H1 (cell line): ENCODE measurements at regions not wholly inside any gene's neighbourhood (a gene's known extent, or its start where the extent isn't known, plus 50 kb on each side); places are given as distances from the start of the nearest gene placed in this dataset.

ENCODE experiments used
- CTCF ChIA-PET: fragments of 300-600 bp; sonication (Branson Sonifier 250); formaldehyde crosslinking; loops from one replicate; lab custom pipeline; 2021; ENCODE audit not compliant: partially characterized antibody; lab: Charles Lee
- POLR2A ChIA-PET: fragments of 300-600 bp; sonication (Branson Sonifier 250); formaldehyde crosslinking; loops from one replicate; lab custom pipeline; 2021; ENCODE audit warnings: inconsistent platforms; ENCODE audit not compliant: partially characterized antibody; lab: Charles Lee
- DNase-seq, 2 experiments: peaks; one replicate each; pipeline versions ENCODE4 v3.0.0 to v3.0.0-alpha.2; 2010 to 2022; ENCODE audit warnings: low spot score in 2 of 2, low read depth in 1 of 2, mixed read lengths in 1 of 2
- FAIRE-seq: peaks from 2 replicates; lab custom pipeline; 2011; peaks lifted over from hg19 to GRCh38; lab: Jason Lieb, UNC
- H2AFZ ChIP-seq: 2 replicates; pipeline ENCODE4 v1.8.1; 2012; ENCODE audit warnings: low read length, inconsistent platforms
- H2AK5ac ChIP-seq: 2 replicates; pipeline ENCODE4 v1.6.1; 2013; ENCODE audit warnings: low read depth, low read length
- H2BK120ac ChIP-seq: replicated peaks from 2 replicates; pipeline ENCODE3; 2013; ENCODE audit warnings: low read depth, low read length, inconsistent platforms
- H2BK12ac ChIP-seq: 2 replicates; pipeline ENCODE4 v1.6.1; 2013; ENCODE audit warnings: low read depth, low read length
- H2BK15ac ChIP-seq: 2 replicates; pipeline ENCODE4 v1.6.1; 2013; ENCODE audit warnings: low read length
- H2BK20ac ChIP-seq: 2 replicates; pipeline ENCODE4 v1.6.1; 2013; ENCODE audit warnings: low read length
- H2BK5ac ChIP-seq: 2 replicates; pipeline ENCODE4 v1.6.1; 2013; ENCODE audit warnings: low read depth, low read length
- H3K14ac ChIP-seq: 2 replicates; pipeline ENCODE4 v1.6.1; 2013; ENCODE audit warnings: inconsistent platforms; ENCODE audit not compliant: insufficient read length
- H3K18ac ChIP-seq: 2 replicates; pipeline ENCODE4 v1.6.1; 2013; ENCODE audit warnings: low read length; ENCODE audit errors: extremely low read depth
- H3K23ac ChIP-seq: 2 replicates; pipeline ENCODE4 v1.6.1; 2013; ENCODE audit warnings: inconsistent platforms; ENCODE audit not compliant: insufficient read length
- H3K23me2 ChIP-seq: 2 replicates; pipeline ENCODE4 v1.6.1; 2013; ENCODE audit warnings: low read depth, low read length
- H3K27ac ChIP-seq: 2 replicates; pipeline ENCODE4 v1.6.1; 2011; ENCODE audit warnings: low read depth, low read length, inconsistent platforms
- H3K27me3 ChIP-seq, 4 experiments: replicated peaks in 1 of 4; 1 replicate in 1 of 4; 2 replicates in 3 of 4; pipeline versions ENCODE4 v1.6.1 to v1.8.1; 2011 to 2013; ENCODE audit warnings: low read length in 3 of 4, mild to moderate bottlenecking in 3 of 4, inconsistent platforms in 2 of 4, mixed read lengths in 2 of 4, moderate library complexity in 1 of 4; ENCODE audit not compliant: control insufficient read depth in 3 of 4, insufficient read depth in 3 of 4; ENCODE audit errors: extremely low read depth in 1 of 4
- H3K36me3 ChIP-seq, 4 experiments: 2 replicates each; pipeline versions ENCODE4 v1.6.1 to v1.8.1; 2011 to 2013; ENCODE audit warnings: mild to moderate bottlenecking in 4 of 4, low read length in 3 of 4, moderate library complexity in 2 of 4, control low read depth in 1 of 4, inconsistent platforms in 1 of 4; ENCODE audit not compliant: insufficient read depth in 4 of 4, control insufficient read depth in 2 of 4
- H3K4ac ChIP-seq: replicated peaks from 2 replicates; pipeline ENCODE3; 2013; ENCODE audit warnings: low read length, low read depth, mixed read lengths, inconsistent platforms; ENCODE audit not compliant: insufficient read length
- H3K4me1 ChIP-seq, 4 experiments: replicated peaks in 1 of 4; 1 replicate in 1 of 4; 2 replicates in 3 of 4; pipeline versions ENCODE4 v1.6.1 to v1.8.1; 2011 to 2013; ENCODE audit warnings: low read length in 3 of 4, inconsistent platforms in 2 of 4, mixed read lengths in 1 of 4; ENCODE audit not compliant: insufficient read depth in 4 of 4, control insufficient read depth in 3 of 4
- H3K4me2 ChIP-seq, 2 experiments: 2 replicates each; pipeline versions ENCODE4 v1.6.1 to v1.8.1; 2011 to 2013; ENCODE audit warnings: low read depth in 2 of 2, low read length in 2 of 2, control low read depth in 1 of 2, inconsistent platforms in 1 of 2, mild to moderate bottlenecking in 1 of 2; ENCODE audit not compliant: insufficient read depth in 1 of 2
- H3K4me3 ChIP-seq, 4 experiments: fragments of 200-600, 300-600 bp in 1 of 4; sonication (generic), shearing (Covaris generic), sonication (Bioruptor Twin) in 1 of 4; 2 replicates each; pipeline versions ENCODE4 v1.5.1 to v1.8.1; 2011 to 2016; ENCODE audit warnings: low read length in 4 of 4, low read depth in 3 of 4, control low read depth in 2 of 4, inconsistent platforms in 2 of 4, mild to moderate bottlenecking in 2 of 4, mixed read lengths in 1 of 4, moderate library complexity in 1 of 4; ENCODE audit not compliant: insufficient read depth in 2 of 4; ENCODE audit errors: extremely low read depth in 1 of 4
- H3K56ac ChIP-seq: replicated peaks from 2 replicates; pipeline ENCODE3; 2013; ENCODE audit warnings: low read depth, mild to moderate bottlenecking, mixed read lengths, low read length, inconsistent platforms; ENCODE audit not compliant: insufficient read length
- H3K79me1 ChIP-seq: 2 replicates; pipeline ENCODE4 v1.6.1; 2013; ENCODE audit warnings: low read depth, low read length, control low read depth
- H3K79me2 ChIP-seq, 2 experiments: 2 replicates each; pipeline versions ENCODE4 v1.6.1 to v1.8.1; 2012 to 2013; ENCODE audit warnings: low read length in 2 of 2, mild to moderate bottlenecking in 2 of 2, inconsistent platforms in 1 of 2; ENCODE audit not compliant: insufficient read depth in 2 of 2, control insufficient read depth in 1 of 2
- H3K9ac ChIP-seq, 4 experiments: replicated peaks in 1 of 4; 1 replicate in 1 of 4; 2 replicates in 3 of 4; pipeline versions ENCODE4 v1.6.1 to v1.8.1; 2011 to 2013; ENCODE audit warnings: low read depth in 3 of 4, low read length in 3 of 4, control low read depth in 2 of 4, mild to moderate bottlenecking in 2 of 4, moderate library complexity in 2 of 4, inconsistent platforms in 1 of 4; ENCODE audit errors: extremely low read depth in 1 of 4
- H3K9me3 ChIP-seq, 2 experiments: 2 replicates each; pipeline versions ENCODE4 v1.6.1 to v1.8.1; 2012 to 2013; ENCODE audit warnings: mild to moderate bottlenecking in 2 of 2, moderate library complexity in 2 of 2, control low read depth in 1 of 2, inconsistent platforms in 1 of 2, low read depth in 1 of 2, low read length in 1 of 2, mixed read lengths in 1 of 2; ENCODE audit not compliant: insufficient read depth in 2 of 2
- H4K20me1 ChIP-seq, 2 experiments: replicated peaks in 1 of 2; 2 replicates each; pipeline versions ENCODE3 to v1.8.1; 2011 to 2013; ENCODE audit warnings: inconsistent platforms in 2 of 2, low read length in 2 of 2, mild to moderate bottlenecking in 1 of 2; ENCODE audit not compliant: insufficient read depth in 2 of 2, control insufficient read depth in 1 of 2
- H4K5ac ChIP-seq: 2 replicates; pipeline ENCODE4 v1.6.1; 2013; ENCODE audit warnings: low read length, low read depth, mixed read lengths, inconsistent platforms; ENCODE audit not compliant: insufficient read length
- H4K8ac ChIP-seq: 2 replicates; pipeline ENCODE4 v1.8.0; 2013; ENCODE audit warnings: mild to moderate bottlenecking, moderate library complexity, low read length, inconsistent platforms; ENCODE audit not compliant: insufficient read depth; ENCODE audit errors: extremely low read depth
- H4K91ac ChIP-seq: replicated peaks from 2 replicates; pipeline ENCODE3; 2013; ENCODE audit warnings: low read length, mixed read lengths, inconsistent platforms; ENCODE audit not compliant: insufficient read length
- BACH1 ChIP-seq: IDR thresholded peaks from 2 replicates; pipeline ENCODE4 v1.6.1; 2012; ENCODE audit warnings: low read length, improper control_type of control experiment
- BCL11A ChIP-seq, 2 experiments: IDR thresholded peaks; one replicate each; pipeline ENCODE4 v1.6.1; 2011; ENCODE audit warnings: low read depth in 2 of 2, low read length in 2 of 2, mild to moderate bottlenecking in 2 of 2
- BRCA1 ChIP-seq: IDR thresholded peaks from 2 replicates; pipeline ENCODE4 v1.6.1; 2012; ENCODE audit warnings: low read depth, low read length, improper control_type of control experiment
- EGR1 ChIP-seq: IDR thresholded peaks from 2 replicates; pipeline ENCODE4 v1.6.1; 2011; ENCODE audit warnings: low read depth, low read length, borderline replicate concordance
- GABPA ChIP-seq: IDR thresholded peaks from 2 replicates; pipeline ENCODE4 v1.6.1; 2011; ENCODE audit warnings: mild to moderate bottlenecking, low read length, moderate library complexity, borderline replicate concordance; ENCODE audit not compliant: insufficient read depth
- KDM4A ChIP-seq: IDR thresholded peaks from one replicate; pipeline ENCODE4 v1.7.1; 2012; ENCODE audit warnings: low read depth, mild to moderate bottlenecking, moderate library complexity, low read length, inconsistent platforms; ENCODE audit not compliant: severe bottlenecking
- POLR2AphosphoS5 ChIP-seq: IDR thresholded peaks from 2 replicates; pipeline ENCODE4 v1.6.1; 2011; ENCODE audit warnings: low read depth, low read length
- RNF2 ChIP-seq: fragments of 200-900, 300-1000 bp; sonication (generic); IDR thresholded peaks from 2 replicates; pipeline ENCODE4 v1.7.1; 2016; ENCODE audit warnings: borderline replicate concordance, low read depth, mild to moderate bottlenecking, antibody characterized with exemption, low read length; ENCODE audit not compliant: poor library complexity, severe bottlenecking; ENCODE audit errors: missing control alignments
- SIN3A ChIP-seq, 2 experiments: IDR thresholded peaks in 1 of 2; conservative IDR thresholded peaks in 1 of 2; 2 replicates each; pipeline ENCODE4 v1.6.1; 2011 to 2012; ENCODE audit warnings: low read length in 2 of 2, improper control_type of control experiment in 1 of 2, low read depth in 1 of 2, mild to moderate bottlenecking in 1 of 2
- SIRT6 ChIP-seq: IDR thresholded peaks from one replicate; pipeline ENCODE4 v1.7.1; 2012; ENCODE audit warnings: low read length, inconsistent platforms
- TAF1 ChIP-seq: IDR thresholded peaks from 2 replicates; pipeline ENCODE4 v1.6.1; 2011; ENCODE audit warnings: mild to moderate bottlenecking, low read depth, low read length
- TEAD4 ChIP-seq: IDR thresholded peaks from 2 replicates; pipeline ENCODE4 v1.6.1; 2012; ENCODE audit warnings: low read depth, low read length, inconsistent platforms, mixed read lengths
- ZNF274 ChIP-seq: IDR thresholded peaks from 2 replicates; pipeline ENCODE4 v1.7.0; 2012; ENCODE audit warnings: low read length, borderline replicate concordance; ENCODE audit errors: extremely low read depth
- WGBS, 2 experiments: shearing (Covaris generic) in 1 of 2; methylation state at CpG; one replicate each; pipeline versions ENCODE4 v1.1.6 to v1.1.7; 2013 to 2015; ENCODE audit warnings: low lambda C conversion rate in 2 of 2, mixed read lengths in 2 of 2, inconsistent platforms in 1 of 2, low coverage in 1 of 2, missing lambda C conversion rate in 1 of 2; ENCODE audit not compliant: insufficient replicate concordance in 2 of 2, insufficient coverage in 1 of 2, insufficient read length in 1 of 2; ENCODE audit errors: extremely low coverage in 1 of 2, missing lambda C conversion rate in 1 of 2; 5-methylcytosine and 5-hydroxymethylcytosine counted together
- TF ChIP-seq, protein P1 (sequence below): IDR thresholded peaks from 2 replicates; pipeline ENCODE4 v1.6.1; 2011; ENCODE audit warnings: low read length, improper control_type of control experiment

DNA sequence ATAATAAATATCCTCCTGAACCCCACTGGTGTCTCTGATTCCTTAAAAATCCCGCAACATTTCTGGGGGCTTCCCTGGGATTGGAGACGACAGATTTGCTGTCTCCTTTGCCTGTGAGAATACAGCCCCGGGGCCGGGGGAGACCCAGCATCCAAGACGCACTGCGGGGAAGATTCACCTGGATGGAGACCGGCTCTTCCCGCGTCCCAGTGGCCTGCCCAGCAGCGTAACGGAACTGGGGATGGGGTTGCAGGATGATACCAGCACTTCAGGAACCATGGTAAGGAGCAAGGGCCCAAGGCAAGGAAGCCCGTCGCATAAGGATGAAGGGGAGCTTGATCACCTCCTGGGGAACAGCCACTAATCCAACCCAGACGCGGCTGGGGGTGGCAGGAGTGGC, 53.3 kb upstream of the OR4C15 start:
- Histone ChIP-seq H3K36me3 (no peaks in the 10 kb centered on the region; a peak in 1 of 8 replicates), H3K56ac (no peak overlapping the region), H4K91ac (no peak overlapping the region), H3K18ac (no peak overlapping the region), H2BK5ac (no peak overlapping the region), H2BK15ac (no peak overlapping the region), H3K9ac (no peak overlapping the region), H2AK5ac (no peak overlapping the region), H4K20me1 (no peaks in the 10 kb centered on the region), H2BK12ac (no peak overlapping the region), H3K23me2 (no peaks in the 10 kb centered on the region), H3K4me2 (no peak overlapping the region), H3K79me2 (no peaks in the 10 kb centered on the region), H4K8ac (no peak overlapping the region), H2AFZ (no peak overlapping the region), H3K23ac (no peak overlapping the region), H3K4me3 (no peak overlapping the region), H3K14ac (no peak overlapping the region), H3K27ac (no peak overlapping the region), H3K79me1 (no peaks in the 10 kb centered on the region), H3K4me1 (no peaks in the 10 kb centered on the region), H4K5ac (no peak overlapping the region), H2BK120ac (no peak overlapping the region), H3K4ac (no peak overlapping the region), H3K27me3 (no peaks in the 10 kb centered on the region), H2BK20ac (no peak overlapping the region), H3K9me3 (peaks cover 66 to 67% of the 10 kb centered on the region in 2 experiments)
- FAIRE-seq (no peak), DNase-seq (no peak)
- POLR2A ChIA-PET = no interaction called here
- WGBS, 2 experiments = 93% methylated on average over 15 of the region's 15 CpGs; no CpG with 5 or more reads in 1 of the 2 experiments
- CTCF ChIA-PET = no interaction called here
- TF ChIP-seq SIRT6 = no peak
- TF ChIP-seq TAF1 = no peak
- no peak for TF ChIP-seq RNF2
- no peak for TF ChIP-seq TEAD4
- no peak for TF ChIP-seq SIN3A (conservative IDR thresholded peaks at IDR 0.05 in 1 of 2, IDR thresholded peaks at IDR 0.05 in 1 of 2; ENCODE audit: low read depth in 1 of 2, low read length in 2 of 2)
- TF ChIP-seq EGR1 = no peak
- no peak for TF ChIP-seq POLR2AphosphoS5
- TF ChIP-seq KDM4A = no peak
- TF ChIP-seq BACH1 = no peak
- TF ChIP-seq, protein P1, sequence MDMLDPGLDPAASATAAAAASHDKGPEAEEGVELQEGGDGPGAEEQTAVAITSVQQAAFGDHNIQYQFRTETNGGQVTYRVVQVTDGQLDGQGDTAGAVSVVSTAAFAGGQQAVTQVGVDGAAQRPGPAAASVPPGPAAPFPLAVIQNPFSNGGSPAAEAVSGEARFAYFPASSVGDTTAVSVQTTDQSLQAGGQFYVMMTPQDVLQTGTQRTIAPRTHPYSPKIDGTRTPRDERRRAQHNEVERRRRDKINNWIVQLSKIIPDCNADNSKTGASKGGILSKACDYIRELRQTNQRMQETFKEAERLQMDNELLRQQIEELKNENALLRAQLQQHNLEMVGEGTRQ = no peak
- no peak for TF ChIP-seq GABPA
- TF ChIP-seq BRCA1 = no peak
- no peak for TF ChIP-seq ZNF274
- no peak for TF ChIP-seq BCL11A (IDR thresholded peaks at IDR 0.05; ENCODE audit: low read depth in 2 of 2, low read length in 2 of 2)
